Heart left ventricle (tissue), 13 donors: ENCODE measurements at regions not wholly inside any gene's neighbourhood (a gene's known extent, or its start where the extent isn't known, plus 50 kb on each side); places are given as distances from the start of the nearest gene placed in this dataset.

ENCODE experiments used
- CTCF ChIP-seq, 12 donors: fragments of 200-600 bp; sonication (generic) in 4 of 12; IDR thresholded peaks; one replicate each; pipeline versions ENCODE4 v1.5.0 to v1.8.0; 2018 to 2022; ENCODE audit warnings: antibody characterized with exemption in 12 of 12, mild to moderate bottlenecking in 5 of 12
- POLR2A ChIP-seq, 2 donors: fragments of 450-650 bp; IDR thresholded peaks; one replicate each; pipeline ENCODE4 v1.6.1; 2017; ENCODE audit warnings: antibody characterized with exemption in 2 of 2, mild to moderate bottlenecking in 2 of 2, moderate library complexity in 2 of 2
- donor health status: ischemic (EF 13 %, LVEDD 7.1; RV severe dilation, severe dysfunction).
- donor health status: DM: no; HTN: yes; CAD: no.
- donor health status: DM: no; HTN: no; CAD: no.
- donor health status: ischemic (EF 25% LVEDD 6.9; RV normal size, moderate dysfunction).
- donor health status: ischemic (EF 25% LVEDD 5.7; RV mildly dilated, moderate dysfunction).
- donor health status: ischemic (EF 35%, LVEDD 5.7; RV mildly dilated, moderate dysfunction).
- donor health status: nonischemic (EF 11% LVEDD 7.7; RV severe dilation, severe dysfunction).
- donor health status: DM: yes; HTN: yes; CAD: no.
- donor health status: PGD.
- donor health status: ischemic (EF 29% LVEDD 5.4; RV normal size, mild dysfunction).
- donor health status: nonischemic (EF 23%, LVEDD 6.1; RV moderate dilation, normal function).

- no peak for TF ChIP-seq CTCF (IDR thresholded peaks at IDR 0.05)
- no peak for TF ChIP-seq POLR2A (IDR thresholded peaks at IDR 0.05)
Measured at GRCh38 chr14:37994846-37995372, 212.8 kb upstream of the SSTR1 start.
